Parathyroid adenoma (tissue), 2 donors: ENCODE measurements at regions not wholly inside any gene's neighbourhood (a gene's known extent, or its start where the extent isn't known, plus 50 kb on each side); places are given as distances from the start of the nearest gene placed in this dataset.

Source experiments
- H2AFZ ChIP-seq: fragments of 300-600 bp; sonication (generic); one replicate; pipeline ENCODE4 v1.7.0; 2017; ENCODE audit warnings: antibody characterized with exemption, mild to moderate bottlenecking
- H3K27ac ChIP-seq: fragments of 300-600 bp; sonication (generic); one replicate; pipeline ENCODE4 v1.7.0; 2017
- H3K27me3 ChIP-seq: fragments of 300-600 bp; sonication (generic); one replicate; pipeline ENCODE4 v1.7.0; 2017; ENCODE audit warnings: low read length; ENCODE audit not compliant: control insufficient read depth, insufficient read depth
- H3K36me3 ChIP-seq: fragments of 300-600 bp; sonication (generic); one replicate; pipeline ENCODE4 v1.7.0; 2017; ENCODE audit warnings: low read length; ENCODE audit not compliant: control insufficient read depth, insufficient read depth
- H3K4me1 ChIP-seq: fragments of 300-600 bp; sonication (generic); one replicate; pipeline ENCODE4 v1.7.0; 2017; ENCODE audit warnings: control low read depth
- H3K4me2 ChIP-seq: fragments of 300-600 bp; sonication (generic); one replicate; pipeline ENCODE4 v1.7.0; 2017; ENCODE audit warnings: low read length
- H3K4me3 ChIP-seq: fragments of 300-600 bp; sonication (generic); one replicate; pipeline ENCODE4 v1.7.0; 2017; ENCODE audit warnings: low read depth, low read length
- H3K79me2 ChIP-seq: fragments of 300-600 bp; sonication (generic); one replicate; pipeline ENCODE4 v1.7.0; 2017; ENCODE audit warnings: control low read depth
- H3K9ac ChIP-seq: fragments of 300-600 bp; sonication (generic); one replicate; pipeline ENCODE4 v1.7.0; 2017; ENCODE audit warnings: mild to moderate bottlenecking
- H3K9me3 ChIP-seq: fragments of 300-600 bp; sonication (generic); one replicate; pipeline ENCODE4 v1.7.0; 2017; ENCODE audit warnings: low read length; ENCODE audit not compliant: control insufficient read depth
- CTCF ChIP-seq: fragments of 300-600 bp; sonication (generic); IDR thresholded peaks from one replicate; pipeline ENCODE4 v1.7.0; 2017; ENCODE audit warnings: antibody characterized with exemption, mild to moderate bottlenecking
- donor health status: primary hyperparathyroidism.

DNA sequence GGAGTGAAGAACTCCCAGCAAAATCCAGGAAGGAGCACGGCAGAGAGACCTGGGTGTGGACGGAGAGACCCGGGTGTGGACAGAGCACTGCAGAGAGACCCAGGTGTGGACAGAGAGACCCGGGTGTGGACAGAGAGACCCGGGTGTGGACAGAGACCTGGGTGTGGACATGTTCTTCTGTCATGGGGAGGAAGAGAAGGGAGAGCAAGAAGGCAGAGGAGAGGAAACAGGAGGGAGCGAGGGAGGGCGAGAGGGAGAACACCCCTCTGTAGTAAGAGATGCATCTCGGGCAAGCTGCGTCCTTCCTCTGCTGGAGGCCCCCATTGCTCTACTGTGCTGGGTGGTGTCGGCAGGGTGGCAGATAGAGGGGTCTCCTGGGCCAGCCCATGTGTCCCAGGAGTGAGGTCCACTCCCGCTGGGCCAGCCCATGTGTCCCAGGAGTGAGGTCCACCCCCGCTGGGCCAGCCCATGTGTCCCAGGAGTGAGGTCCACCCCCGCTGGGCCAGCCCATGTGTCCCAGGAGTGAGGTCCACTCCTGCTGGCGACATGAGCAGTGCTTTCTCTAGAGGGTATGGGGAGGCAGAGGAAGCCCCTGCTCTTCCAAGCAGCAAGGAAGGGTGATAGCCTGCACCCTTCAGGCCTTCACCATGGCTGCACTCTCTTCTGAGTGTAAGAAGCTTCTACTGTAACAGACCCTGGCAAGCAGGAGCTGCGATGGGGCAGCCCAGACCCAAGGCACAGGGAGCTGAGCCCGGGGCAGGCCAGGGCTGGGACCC, 934.2 kb downstream of the BRD1 start:
- no peak overlapping the region for H2AFZ ChIP-seq
- no peak overlapping the region for H3K4me3 ChIP-seq
- no peaks in the 10 kb centered on the region for H3K4me1 ChIP-seq
- H3K4me2 ChIP-seq, result no peak overlapping the region
- no peak for TF ChIP-seq CTCF
- no peaks in the 10 kb centered on the region for H3K36me3 ChIP-seq
- no peak overlapping the region for H3K9ac ChIP-seq
- H3K9me3 ChIP-seq, result no peaks in the 10 kb centered on the region
- H3K27me3 ChIP-seq, result no peaks in the 10 kb centered on the region
- no peak overlapping the region for H3K27ac ChIP-seq
- no peaks in the 10 kb centered on the region for H3K79me2 ChIP-seq

DNA sequence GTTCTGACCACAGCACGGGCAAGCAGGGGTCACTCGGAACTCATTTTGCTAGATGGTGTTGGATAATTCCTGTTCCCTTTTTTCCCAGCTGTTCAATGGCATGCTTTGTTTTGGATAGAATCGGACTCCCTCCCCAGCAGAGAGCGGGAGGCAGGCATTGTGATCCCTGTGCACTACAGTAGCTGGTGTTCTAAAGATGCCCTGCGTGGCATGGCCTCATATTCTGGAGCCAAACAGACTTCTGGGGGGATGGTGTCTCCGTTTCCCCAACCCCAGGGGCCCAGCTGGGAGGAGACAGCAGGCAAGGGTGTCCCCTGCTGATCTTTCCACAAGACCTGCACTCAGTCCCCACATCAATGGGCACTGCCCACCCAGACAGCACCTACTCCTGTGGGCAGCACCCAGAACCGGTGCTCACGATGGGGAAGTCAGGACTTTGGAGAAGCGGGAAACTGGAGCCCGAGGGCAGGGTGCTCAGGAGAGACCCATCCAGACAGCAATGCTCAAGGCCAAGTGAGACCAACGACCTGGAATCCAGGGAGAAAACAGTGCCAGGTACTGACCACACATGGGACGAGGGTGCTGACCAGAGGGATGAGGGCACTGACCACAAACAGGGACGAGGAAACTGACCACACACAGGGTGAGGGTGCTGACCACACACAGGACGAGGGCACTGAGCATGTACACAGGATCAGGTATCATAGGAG, 934.9 kb downstream of the BRD1 start:
- Histone ChIP-seq H3K4me1 (no peaks in the 10 kb centered on the region), H2AFZ (no peak overlapping the region), H3K36me3 (no peaks in the 10 kb centered on the region)

DNA sequence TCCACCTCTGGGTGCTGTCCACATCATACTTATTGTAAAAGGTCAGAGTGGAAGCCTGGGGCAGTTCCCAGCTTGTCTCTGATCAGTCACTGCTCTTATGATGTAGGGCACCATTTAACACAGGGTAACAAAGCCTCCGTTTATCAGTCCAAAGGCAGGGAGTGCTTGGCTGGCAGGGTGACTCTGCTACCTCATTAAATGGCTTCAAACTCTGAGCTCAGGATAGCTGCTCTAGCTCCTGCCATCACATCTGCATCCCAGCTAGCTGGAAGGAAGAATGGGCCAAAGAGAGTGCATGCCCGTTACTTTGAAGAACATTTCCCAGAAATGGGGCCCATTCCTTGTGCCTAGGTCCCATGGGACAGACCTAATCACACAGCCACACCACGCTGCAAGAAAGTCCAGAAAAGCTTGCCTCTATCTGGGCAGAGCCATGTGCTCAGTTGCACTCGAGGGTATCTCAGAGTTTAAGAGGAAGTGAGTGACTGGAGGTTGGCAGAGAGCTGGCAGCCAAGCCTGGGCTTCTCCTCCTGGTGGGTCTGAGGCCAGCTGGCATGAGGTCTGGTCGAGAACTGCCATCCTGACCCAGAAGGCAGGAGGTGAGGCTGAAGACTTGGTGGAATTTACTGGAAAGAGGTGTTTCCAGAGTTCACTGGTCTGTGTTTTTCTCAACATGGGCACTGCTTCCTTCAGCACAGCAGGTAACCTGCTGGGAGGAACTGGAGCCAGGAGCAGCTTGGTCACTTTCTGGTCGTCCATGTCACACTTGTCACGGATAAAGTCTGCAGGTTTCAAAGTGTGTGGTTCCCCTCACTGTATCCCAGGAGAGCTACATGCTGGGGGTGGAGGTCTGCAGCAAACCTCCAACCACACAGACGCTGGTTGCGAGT, 935.7 kb downstream of the BRD1 start:
- no peak overlapping the region for H3K4me3 ChIP-seq
- no peaks in the 10 kb centered on the region for H3K4me1 ChIP-seq
- no peak overlapping the region for H3K9ac ChIP-seq
- no peaks in the 10 kb centered on the region for H3K9me3 ChIP-seq
- no peaks in the 10 kb centered on the region for H3K36me3 ChIP-seq
- H3K27me3 ChIP-seq, result no peaks in the 10 kb centered on the region
- no peak for TF ChIP-seq CTCF
- H3K4me2 ChIP-seq, result no peak overlapping the region
- no peaks in the 10 kb centered on the region for H3K79me2 ChIP-seq
- no peak overlapping the region for H2AFZ ChIP-seq
- no peak overlapping the region for H3K27ac ChIP-seq

More for the DNA sequence above, 934.9 kb downstream of the BRD1 start:
- Histone ChIP-seq H3K9me3 (no peaks in the 10 kb centered on the region), H3K4me3 (no peak overlapping the region), H3K27me3 (no peaks in the 10 kb centered on the region), H3K79me2 (no peaks in the 10 kb centered on the region), H3K27ac (no peak overlapping the region), H3K9ac (no peak overlapping the region), H3K4me2 (no peak overlapping the region)
- no peak for TF ChIP-seq CTCF

- H2AFZ ChIP-seq, result no peak overlapping the region
- no peaks in the 10 kb centered on the region for H3K36me3 ChIP-seq
- H3K9me3 ChIP-seq, result no peaks in the 10 kb centered on the region
- H3K4me3 ChIP-seq, result no peak overlapping the region
- no peak overlapping the region for H3K27ac ChIP-seq
- H3K4me2 ChIP-seq, result no peak overlapping the region
- TF ChIP-seq CTCF, result no peak
- H3K79me2 ChIP-seq, result no peaks in the 10 kb centered on the region
- no peaks in the 10 kb centered on the region for H3K27me3 ChIP-seq
- no peak overlapping the region for H3K9ac ChIP-seq
- no peaks in the 10 kb centered on the region for H3K4me1 ChIP-seq
These were observed 936.7 kb downstream of the BRD1 start for GRCh38 chr22:48890693-48891554.
